UCSD-AML1 (cell line): ENCODE measurements at regions not wholly inside any gene's neighbourhood (a gene's known extent, or its start where the extent isn't known, plus 50 kb on each side); places are given as distances from the start of the nearest gene placed in this dataset.

Experiments
- DNase-seq: peaks from one replicate; lab custom pipeline; 2025; ENCODE audit not compliant: unreplicated experiment; lab: John Stamatoyannopoulos, UW

DNA sequence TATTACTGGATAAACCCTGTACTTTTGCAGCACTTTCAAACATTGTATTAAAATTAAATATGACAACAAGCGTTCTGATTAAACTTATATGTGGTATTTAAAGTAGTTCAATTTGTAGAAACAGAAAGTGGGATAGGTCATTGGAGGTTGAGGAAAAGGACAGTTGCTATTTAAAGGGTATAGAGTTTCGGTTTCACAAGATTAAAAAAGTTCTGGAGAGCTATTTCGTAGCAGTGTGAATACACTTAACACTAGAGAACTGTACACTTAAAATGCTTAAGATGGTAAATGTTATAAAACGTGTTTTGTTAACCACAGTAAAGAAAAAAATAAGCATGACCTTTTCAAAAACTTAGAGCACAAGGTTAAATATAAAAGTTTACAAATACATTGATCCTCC lies 382.1 kb downstream of the BRINP1 start:
- no peak for DNase-seq

GRCh38 chr9:118990949-118991348 lies 378.3 kb downstream of the BRINP1 start:
- DNase-seq: no peak

- no peak for DNase-seq
These were observed 377.6 kb downstream of the BRINP1 start for GRCh38 chr9:118991366-118992285.

DNA sequence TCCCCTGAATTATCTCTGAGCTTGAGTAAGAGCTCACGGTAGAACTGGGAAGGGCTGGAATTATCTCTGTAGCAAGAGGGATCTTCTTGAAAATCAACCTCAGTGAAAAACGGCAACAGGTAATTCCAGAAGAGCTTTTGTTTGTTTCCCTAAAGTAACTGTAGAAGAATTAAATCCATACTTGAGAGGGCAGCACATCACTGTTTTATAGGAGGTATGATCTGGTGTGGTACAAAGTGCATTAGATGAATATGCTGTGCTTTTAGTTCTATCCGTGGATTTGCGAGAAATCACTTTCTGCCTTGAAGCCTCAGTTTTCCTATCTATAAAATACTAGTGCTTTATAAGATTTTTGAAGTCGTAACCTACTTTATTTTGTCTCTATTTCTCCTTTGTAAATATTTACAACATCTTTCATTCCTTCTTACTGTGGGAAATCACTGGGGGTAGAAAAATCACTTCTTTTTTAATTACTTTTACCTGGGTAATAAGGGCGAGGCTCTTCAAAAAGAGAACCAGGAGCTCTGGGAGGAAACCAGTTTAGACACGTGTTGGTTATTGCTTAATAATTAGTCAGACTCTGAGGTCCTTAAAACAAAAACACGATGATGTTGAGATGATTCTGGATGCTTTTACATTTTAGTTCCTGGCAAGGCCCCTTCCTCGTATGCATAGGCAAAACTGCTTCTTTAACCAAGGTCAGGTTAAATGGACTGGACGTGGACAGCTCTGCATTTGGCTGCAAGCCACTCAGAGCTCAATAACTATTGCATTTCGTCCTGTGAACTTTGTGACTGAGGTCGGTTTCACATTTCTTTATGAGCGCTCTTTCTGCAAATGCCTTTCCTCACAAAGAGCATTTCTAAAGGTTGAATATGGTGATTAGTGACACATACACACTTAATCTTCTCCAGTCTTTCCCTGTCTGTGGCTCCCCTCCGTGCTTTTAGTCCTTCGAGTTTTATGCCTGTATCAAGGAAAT lies 376.1 kb downstream of the BRINP1 start:
- no peak for DNase-seq

- DNase-seq: no peak
These were observed 375.3 kb downstream of the BRINP1 start for GRCh38 chr9:118993965-118994364.

GRCh38 chr9:119002491-119002890 lies 366.7 kb downstream of the BRINP1 start:
- DNase-seq: no peak

- DNase-seq: no peak
These were observed 366.0 kb downstream of the BRINP1 start for GRCh38 chr9:119003201-119003611.

DNA sequence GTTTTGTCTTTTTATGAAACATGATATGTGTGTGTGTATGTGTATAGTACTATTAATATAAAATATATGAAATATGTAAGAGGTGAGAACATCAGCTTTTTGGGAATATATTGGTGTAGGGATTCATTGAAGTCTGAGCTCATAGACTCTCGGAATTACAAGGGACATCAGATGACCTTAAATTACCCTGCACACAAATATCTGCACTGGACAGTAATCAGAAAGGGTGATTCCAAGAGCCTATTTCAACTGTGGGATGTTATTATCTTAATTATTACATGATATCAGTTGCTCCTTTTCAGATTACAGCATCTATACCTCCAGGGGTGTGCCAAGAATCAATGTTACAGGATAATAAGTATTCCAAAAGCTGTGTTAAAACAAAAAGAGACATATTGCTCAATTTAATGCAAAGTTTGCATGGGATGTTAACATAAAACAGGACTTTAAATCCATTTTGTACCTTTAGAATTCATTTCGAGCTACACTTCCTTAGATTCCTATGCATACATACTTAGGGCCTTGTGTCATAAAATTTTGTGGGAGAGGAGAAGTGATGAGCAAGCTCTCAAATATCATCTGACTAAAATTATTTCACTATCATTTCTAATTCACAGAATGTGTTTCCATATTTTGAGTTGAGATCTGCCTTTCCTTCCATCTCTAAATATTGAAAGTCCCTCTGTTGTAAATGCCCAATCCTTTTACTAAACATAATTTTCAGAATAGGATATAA lies 365.2 kb downstream of the BRINP1 start:
- no peak for DNase-seq

GRCh38 chr9:119004618-119004990 lies 364.6 kb downstream of the BRINP1 start:
- DNase-seq: no peak

GRCh38 chr9:119005162-119005561 lies 364.1 kb downstream of the BRINP1 start:
- DNase-seq: no peak

DNA sequence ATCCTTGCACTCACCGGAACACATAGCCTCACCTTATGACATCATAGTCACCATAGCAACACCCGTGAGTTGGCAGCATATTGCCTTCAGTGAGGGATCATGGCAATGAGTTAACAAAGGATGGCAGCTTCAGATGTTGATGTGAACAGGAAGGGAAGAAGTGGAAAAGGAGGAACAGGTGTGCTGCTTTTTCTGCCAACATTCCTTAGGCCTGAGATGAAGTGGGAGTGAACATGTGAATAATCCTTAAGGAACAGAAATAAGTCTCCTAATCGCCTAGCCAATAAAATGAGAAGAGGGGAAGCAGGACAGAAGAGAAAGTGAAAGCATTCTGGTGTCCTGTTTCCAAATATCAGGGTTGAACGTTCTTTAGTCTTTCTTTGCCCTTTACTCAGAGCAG lies 360.0 kb downstream of the BRINP1 start:
- no peak for DNase-seq

DNA sequence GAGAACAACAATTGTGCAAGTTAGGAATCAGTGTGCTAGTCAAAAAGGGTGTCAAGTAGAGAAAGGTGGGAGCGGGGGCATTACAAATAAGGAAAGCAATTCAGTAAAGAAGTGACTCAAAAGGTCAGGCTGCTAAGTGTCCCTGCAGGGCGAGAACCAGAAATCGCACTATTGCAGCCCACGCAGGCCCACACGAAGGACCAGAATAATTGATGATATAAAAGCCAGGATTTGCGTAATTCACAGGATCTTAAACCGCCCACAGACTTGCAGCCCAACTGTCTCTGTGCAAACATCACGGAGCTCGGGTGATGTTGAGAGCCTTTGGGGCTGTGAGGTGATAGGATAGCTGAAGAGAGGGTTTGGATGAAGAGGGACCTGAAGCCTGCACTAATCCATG lies 349.0 kb downstream of the BRINP1 start:
- DNase-seq: no peak

DNA sequence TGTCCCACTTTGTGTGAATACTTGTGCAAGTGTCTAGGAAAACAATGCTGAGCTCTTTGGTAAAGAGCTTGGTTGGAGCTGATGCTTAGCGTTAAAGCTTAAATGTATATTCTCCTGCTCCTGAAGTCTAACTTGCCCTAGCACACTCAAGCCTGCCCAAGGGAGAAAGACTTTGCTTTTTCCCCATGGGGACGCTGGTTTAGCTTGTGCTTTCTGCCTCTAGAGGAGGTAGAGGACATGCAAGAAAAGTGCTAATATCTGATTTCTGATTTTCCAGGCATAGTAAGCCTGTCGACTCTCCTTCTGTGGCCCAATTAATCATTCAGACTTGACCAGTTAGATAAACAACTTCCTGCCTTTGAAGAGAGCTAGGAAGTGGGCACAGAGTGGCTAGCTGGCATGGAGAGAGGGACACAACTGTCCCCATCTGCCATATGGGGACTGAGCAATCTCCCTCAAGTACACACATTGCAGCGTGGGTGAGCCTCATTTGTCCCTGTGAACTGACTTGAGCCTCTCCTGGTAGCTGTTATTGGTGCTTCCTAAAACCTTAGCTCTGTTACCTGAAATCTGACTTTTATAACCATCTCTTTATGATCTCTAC lies 348.4 kb downstream of the BRINP1 start:
- no peak for DNase-seq

GRCh38 chr9:119026120-119026519 lies 343.1 kb downstream of the BRINP1 start:
- no peak for DNase-seq

DNA sequence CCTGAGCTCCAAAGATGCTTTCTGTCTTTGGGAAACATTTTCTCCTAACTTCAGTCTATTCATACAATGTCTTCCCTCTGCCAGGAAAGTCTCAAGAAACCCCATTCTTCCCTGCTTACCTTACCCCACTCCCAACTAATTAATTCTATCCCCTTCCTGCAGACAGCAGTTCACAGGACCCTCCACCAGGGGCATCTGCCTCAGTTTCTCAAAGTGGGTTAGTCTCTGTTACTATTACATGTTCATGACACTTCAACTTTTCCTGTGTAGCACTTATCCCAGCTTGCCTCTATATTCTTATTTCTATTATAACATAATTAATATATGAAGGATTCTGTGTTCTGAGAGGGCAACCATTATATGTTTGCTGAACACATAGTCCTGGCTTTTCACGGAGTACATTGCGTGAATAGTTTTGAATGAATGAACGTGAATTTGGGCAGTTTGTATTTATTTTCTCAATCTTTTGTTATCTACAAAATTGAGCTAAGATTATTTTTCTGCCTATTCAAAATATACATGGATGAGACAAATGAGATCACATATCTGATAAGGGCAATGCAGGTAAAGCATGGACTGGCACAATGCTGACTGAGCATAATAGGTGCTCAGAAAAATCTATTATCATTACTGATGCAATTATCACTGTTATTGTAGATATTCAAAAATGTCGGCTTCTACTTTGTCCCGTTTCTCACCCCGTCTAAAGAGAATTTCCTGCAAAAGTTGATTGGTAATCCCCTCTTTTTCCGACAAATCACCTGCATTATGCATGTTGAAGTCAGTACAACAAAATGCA lies 341.1 kb downstream of the BRINP1 start:
- no peak for DNase-seq

- DNase-seq: no peak
These were observed 339.3 kb downstream of the BRINP1 start for GRCh38 chr9:119029886-119030285.

DNA sequence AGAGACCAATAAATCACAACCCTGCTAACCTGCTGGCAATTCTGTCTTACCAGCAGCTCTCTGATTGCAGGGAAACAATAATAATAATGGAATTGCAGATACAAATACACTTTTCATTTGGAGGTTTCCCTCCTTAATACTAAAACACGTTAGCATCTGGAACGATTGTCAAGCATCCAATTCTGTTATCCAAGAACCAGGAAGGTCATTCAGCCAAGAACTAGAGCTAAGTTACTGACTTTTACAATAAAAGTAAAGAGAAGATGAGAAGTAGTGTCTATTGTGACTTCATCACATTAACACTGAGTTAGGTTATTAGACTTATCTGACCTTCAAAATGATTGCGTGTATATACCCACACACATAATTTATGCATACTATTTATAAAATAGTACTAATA lies 335.6 kb downstream of the BRINP1 start:
- DNase-seq: no peak

DNA sequence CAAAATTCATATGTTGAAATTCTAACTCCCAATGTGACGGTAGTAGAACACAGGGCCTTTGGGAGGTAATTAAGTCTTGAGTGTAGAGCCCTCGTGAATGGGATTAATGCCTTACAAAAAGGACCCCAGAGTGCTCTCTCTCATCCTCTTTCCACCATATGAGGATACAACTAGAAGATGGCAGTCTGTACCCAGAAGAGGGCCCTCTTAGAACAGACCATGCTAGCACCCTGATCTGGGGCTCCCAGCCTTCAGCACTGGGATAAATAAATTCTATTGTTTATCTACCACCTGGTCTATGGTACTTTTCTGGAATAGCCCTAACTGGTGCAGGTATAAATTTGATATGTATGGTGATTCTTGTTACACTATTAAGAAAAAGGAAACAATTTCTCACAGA lies 332.3 kb downstream of the BRINP1 start:
- DNase-seq: no peak

DNA sequence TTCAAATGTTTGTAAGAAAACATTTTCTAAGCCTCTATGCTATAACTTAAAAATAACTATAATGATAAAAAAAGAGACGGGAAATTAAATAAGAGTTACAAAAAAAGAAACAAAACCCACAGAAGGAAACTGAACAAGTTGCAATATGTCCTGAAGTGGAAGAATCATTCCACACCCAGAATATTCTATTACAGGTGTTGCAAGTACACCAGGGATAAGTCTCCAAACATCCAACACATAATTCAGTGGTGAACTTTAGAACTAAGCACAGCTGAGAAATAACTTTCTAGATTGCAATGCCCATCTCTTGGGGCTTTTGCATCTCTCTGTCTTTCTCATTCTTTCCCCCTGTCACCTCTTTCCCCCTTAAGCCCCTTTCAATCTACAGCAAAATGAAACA lies 325.2 kb downstream of the BRINP1 start:
- DNase-seq: no peak

DNA sequence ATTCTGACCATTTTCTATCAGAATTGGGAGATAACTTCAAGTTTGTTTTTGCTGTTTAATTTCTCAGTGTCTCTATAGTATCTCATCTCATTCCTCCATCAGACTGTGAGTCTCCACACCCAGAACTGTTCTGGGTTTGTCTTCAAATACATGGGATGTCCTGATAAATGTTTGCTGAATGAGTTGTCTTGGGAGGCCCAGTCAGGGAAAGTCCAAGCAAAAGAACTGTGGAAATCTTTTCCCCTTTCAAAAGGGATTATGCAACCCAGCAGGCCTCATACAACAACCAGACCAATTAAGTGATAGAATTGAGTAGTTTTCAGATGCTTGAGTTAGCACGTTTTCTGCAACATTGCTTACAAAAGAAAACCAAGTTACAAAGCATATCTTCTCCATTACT lies 324.4 kb downstream of the BRINP1 start:
- DNase-seq: no peak
